ENCODE measurements at regions not wholly inside any gene's neighbourhood (a gene's known extent, or its start where the extent isn't known, plus 50 kb on each side); places are given as distances from the start of the nearest gene placed in this dataset.

DNA sequence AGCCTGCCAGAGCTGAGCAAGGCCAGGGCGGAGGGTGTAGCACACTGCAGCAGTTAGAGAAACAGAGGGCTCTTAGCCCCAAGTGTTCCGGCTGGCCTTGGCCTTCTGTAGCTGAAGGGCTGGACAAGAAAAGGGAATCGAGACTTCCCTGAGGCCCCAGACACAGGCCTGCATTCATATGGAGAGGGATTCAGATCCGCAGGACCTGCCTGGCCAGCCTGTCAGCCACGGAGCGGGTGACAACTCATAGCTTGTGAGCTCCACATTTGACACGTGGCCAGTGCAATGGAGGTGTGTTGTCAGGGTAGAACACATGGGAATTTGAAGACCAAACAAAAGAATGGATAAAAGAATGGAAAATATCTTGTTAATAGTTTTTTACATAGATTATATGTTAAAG is 182.2 kb upstream of the GSC start:
- Histone ChIP-seq H3K4me1 (ENCODE audit: control insufficient read depth in 5 of 5, insufficient read depth in 5 of 5, low read length in 5 of 5) (no peaks in the 10 kb centered on the region), H3K27me3 (ENCODE audit: control insufficient read depth in 3 of 3, insufficient read depth in 3 of 3, low read length in 2 of 3) (no peaks in the 10 kb centered on the region), H3K27ac (ENCODE audit: low read depth in 1 of 2, low read length in 1 of 2) (no peak overlapping the region), H3K36me3 (ENCODE audit: control insufficient read depth in 4 of 4, insufficient read depth in 4 of 4, low read length in 4 of 4) (no peaks in the 10 kb centered on the region), H3K4me3 (no peak overlapping the region), H3K9ac (ENCODE audit: insufficient read depth in 1 of 2, low read length in 2 of 2) (no peak overlapping the region), H3K9me3 (ENCODE audit: control insufficient read depth in 4 of 4, insufficient read depth in 3 of 4, low read length in 3 of 4) (peaks cover 0 to 1% (median 0%) of the 10 kb centered on the region in 4 donors)
- DNase-seq (no peak), ATAC-seq (ENCODE audit: insufficient read depth, low FRiP score) (no peak)
- TF ChIP-seq, protein P1, sequence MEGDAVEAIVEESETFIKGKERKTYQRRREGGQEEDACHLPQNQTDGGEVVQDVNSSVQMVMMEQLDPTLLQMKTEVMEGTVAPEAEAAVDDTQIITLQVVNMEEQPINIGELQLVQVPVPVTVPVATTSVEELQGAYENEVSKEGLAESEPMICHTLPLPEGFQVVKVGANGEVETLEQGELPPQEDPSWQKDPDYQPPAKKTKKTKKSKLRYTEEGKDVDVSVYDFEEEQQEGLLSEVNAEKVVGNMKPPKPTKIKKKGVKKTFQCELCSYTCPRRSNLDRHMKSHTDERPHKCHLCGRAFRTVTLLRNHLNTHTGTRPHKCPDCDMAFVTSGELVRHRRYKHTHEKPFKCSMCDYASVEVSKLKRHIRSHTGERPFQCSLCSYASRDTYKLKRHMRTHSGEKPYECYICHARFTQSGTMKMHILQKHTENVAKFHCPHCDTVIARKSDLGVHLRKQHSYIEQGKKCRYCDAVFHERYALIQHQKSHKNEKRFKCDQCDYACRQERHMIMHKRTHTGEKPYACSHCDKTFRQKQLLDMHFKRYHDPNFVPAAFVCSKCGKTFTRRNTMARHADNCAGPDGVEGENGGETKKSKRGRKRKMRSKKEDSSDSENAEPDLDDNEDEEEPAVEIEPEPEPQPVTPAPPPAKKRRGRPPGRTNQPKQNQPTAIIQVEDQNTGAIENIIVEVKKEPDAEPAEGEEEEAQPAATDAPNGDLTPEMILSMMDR (IDR thresholded peaks at IDR 0.05; ENCODE audit: control extremely low read depth, extremely low read depth) = no peak
- WGBS, 2 donors = 67 to 72% methylated on average over 7 of the region's 7 CpGs

GRCh38 chr14:94946244-94946643 is 176.3 kb upstream of the GSC start:
- Histone ChIP-seq H3K4me3 (no peak overlapping the region), H3K36me3 (ENCODE audit: control insufficient read depth in 4 of 4, insufficient read depth in 4 of 4, low read length in 4 of 4) (no peaks in the 10 kb centered on the region), H3K27me3 (ENCODE audit: control insufficient read depth in 3 of 3, insufficient read depth in 3 of 3, low read length in 2 of 3) (peaks cover 0 to 3% (median 0%) of the 10 kb centered on the region in 3 donors), H3K9ac (ENCODE audit: insufficient read depth in 1 of 2, low read length in 2 of 2) (no peak overlapping the region), H3K27ac (ENCODE audit: low read depth in 1 of 2, low read length in 1 of 2) (no peak overlapping the region), H3K4me1 (ENCODE audit: control insufficient read depth in 5 of 5, insufficient read depth in 5 of 5, low read length in 5 of 5) (no peaks in the 10 kb centered on the region), H3K9me3 (ENCODE audit: control insufficient read depth in 4 of 4, insufficient read depth in 3 of 4, low read length in 3 of 4) (peaks cover 0 to 14% (median 0%) of the 10 kb centered on the region in 4 donors)
- TF ChIP-seq, protein P1 (IDR thresholded peaks at IDR 0.05; ENCODE audit: control extremely low read depth, extremely low read depth) = no peak
- ATAC-seq (ENCODE audit: insufficient read depth, low FRiP score) (no peak), DNase-seq (no peak)
- 75 to 85% methylated on average over 3 of the region's 3 CpGs for whole genome bisulfite sequencing, 2 donors

DNA sequence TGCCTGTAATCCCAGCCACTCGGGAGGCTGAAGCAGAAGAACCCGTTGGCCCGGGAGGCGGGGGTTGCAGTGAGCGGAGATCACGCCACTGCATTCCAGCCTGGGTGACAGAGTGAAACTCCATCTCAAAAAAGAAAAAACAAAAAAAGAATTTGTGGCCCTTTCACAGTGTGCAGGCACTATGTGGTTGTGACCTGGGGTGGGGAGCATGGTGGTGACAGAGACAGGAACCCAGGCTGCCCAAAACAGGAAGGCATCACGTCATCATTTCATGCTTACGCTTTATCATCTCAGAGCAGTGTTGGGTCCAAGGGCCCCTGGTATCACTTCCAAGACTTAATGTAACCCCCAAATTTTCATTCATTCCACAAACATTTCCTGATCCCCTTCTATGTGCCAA is 175.7 kb upstream of the GSC start:
- Histone ChIP-seq H3K27me3 (ENCODE audit: control insufficient read depth in 3 of 3, insufficient read depth in 3 of 3, low read length in 2 of 3) (peaks cover 0 to 3% (median 0%) of the 10 kb centered on the region in 3 donors), H3K36me3 (ENCODE audit: control insufficient read depth in 4 of 4, insufficient read depth in 4 of 4, low read length in 4 of 4) (no peaks in the 10 kb centered on the region), H3K27ac (ENCODE audit: low read depth in 1 of 2, low read length in 1 of 2) (no peak overlapping the region), H3K4me1 (ENCODE audit: control insufficient read depth in 5 of 5, insufficient read depth in 5 of 5, low read length in 5 of 5) (no peaks in the 10 kb centered on the region), H3K9ac (ENCODE audit: insufficient read depth in 1 of 2, low read length in 2 of 2) (no peak overlapping the region), H3K9me3 (ENCODE audit: control insufficient read depth in 4 of 4, insufficient read depth in 3 of 4, low read length in 3 of 4) (peaks cover 0 to 14% (median 0%) of the 10 kb centered on the region in 4 donors), H3K4me3 (no peak overlapping the region)
- TF ChIP-seq, protein P1 (IDR thresholded peaks at IDR 0.05; ENCODE audit: control extremely low read depth, extremely low read depth) = no peak
- ATAC-seq (ENCODE audit: insufficient read depth, low FRiP score) = no peak
- 78 to 80% methylated on average over 8 of the region's 8 CpGs for WGBS, 2 donors
- DNase-seq = no peak

DNA sequence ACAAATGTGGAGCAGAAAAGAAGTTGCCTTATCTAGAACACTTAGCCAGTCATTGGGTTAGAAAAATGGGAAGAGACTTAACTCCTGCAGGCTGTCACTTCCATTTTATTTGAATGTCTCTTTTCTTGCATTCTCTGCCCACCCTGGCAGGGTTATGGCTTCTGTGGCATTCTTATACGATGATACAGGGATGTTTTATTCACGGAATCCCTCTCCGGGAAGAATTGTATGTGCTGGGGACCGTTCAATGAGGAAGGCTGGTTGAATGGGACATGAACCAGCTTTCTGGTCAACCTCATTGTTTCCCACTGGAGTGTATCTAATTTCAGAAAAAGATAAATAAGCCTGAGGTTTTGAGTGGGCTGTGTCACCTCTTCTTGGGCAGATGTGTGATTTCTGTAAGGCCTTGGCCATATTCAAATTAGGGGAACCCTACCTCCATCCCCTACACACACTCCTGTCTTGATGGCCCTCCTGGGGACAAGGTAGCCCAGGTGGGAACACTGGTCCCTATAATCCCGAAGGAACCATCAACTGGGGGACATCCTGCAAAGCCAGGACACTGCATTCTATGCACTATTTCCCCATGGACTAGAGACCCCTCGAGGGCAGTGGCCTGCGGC is 174.8 kb upstream of the GSC start:
- H3K27me3 ChIP-seq (ENCODE audit: control insufficient read depth in 3 of 3, insufficient read depth in 3 of 3, low read length in 2 of 3) = peaks cover 0 to 3% (median 0%) of the 10 kb centered on the region in 3 donors
- no peaks in the 10 kb centered on the region for H3K4me1 ChIP-seq (ENCODE audit: control insufficient read depth in 5 of 5, insufficient read depth in 5 of 5, low read length in 5 of 5)
- WGBS, 2 donors = 93 to 94% methylated on average over 7 of the region's 7 CpGs
- no peak for DNase-seq
- no peaks in the 10 kb centered on the region for H3K36me3 ChIP-seq (ENCODE audit: control insufficient read depth in 4 of 4, insufficient read depth in 4 of 4, low read length in 4 of 4)
- H3K9me3 ChIP-seq (ENCODE audit: control insufficient read depth in 4 of 4, insufficient read depth in 3 of 4, low read length in 3 of 4) = peaks cover 0 to 14% (median 0%) of the 10 kb centered on the region in 4 donors
- no peak overlapping the region for H3K9ac ChIP-seq (ENCODE audit: insufficient read depth in 1 of 2, low read length in 2 of 2)
- TF ChIP-seq, protein P1 (IDR thresholded peaks at IDR 0.05; ENCODE audit: control extremely low read depth, extremely low read depth) = no peak
- no peak overlapping the region for H3K4me3 ChIP-seq
- ATAC-seq (ENCODE audit: insufficient read depth, low FRiP score) = no peak
- H3K27ac ChIP-seq (ENCODE audit: low read depth in 1 of 2, low read length in 1 of 2) = no peak overlapping the region
